Kidney tubule cell (primary cell): ENCODE measurements at regions not wholly inside any gene's neighbourhood (a gene's known extent, or its start where the extent isn't known, plus 50 kb on each side); places are given as distances from the start of the nearest gene placed in this dataset.
A peak's percentile ranks its signal among the peaks of the same experiment; 100 is the strongest.
"Not testable (repeated sequence)": the region's sequence is repeated elsewhere in the genome, so short reads cannot be mapped to it uniquely, and the experiment has no call there.

Source experiments
- DNase-seq: peaks from one replicate; pipeline ENCODE4 v3.0.0-alpha.2; 2018; ENCODE audit warnings: low spot score

DNA sequence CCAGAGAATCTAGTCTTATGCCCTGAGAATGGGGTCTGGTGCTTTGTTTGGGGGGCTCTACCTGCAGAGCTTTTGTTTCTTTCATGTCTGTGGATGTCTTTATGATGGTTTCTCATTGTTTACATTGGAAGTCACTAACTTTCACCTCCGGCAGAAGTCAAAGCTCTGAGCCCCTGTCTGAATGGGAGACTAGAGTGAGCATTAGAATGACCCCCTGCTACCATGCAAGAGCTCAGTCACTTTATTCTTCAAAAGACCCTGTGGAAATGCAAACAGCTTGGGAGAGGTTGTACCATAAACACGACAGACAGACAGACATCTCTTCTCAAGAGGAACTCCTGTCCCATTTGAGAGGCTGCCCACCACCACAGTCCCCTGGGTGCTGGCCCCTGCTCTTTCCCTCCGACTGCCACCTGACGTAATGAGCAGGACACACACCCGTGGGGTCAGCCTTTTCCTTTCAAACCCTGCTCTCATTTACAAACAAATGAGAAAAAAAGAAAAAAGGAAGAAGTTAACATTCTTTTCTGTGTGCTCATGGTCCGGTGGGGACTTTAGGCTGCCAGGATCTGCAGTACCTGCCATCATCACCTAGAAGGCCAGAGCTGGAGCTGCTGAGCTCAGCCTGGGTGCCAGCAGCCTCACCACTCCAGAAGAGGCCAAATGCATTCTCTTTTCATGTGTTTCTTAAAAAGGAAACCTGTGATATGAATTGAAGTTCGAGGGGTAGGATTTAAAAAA, 91.6 kb downstream of the FZD1 start:
- DNase-seq, result no peak

DNA sequence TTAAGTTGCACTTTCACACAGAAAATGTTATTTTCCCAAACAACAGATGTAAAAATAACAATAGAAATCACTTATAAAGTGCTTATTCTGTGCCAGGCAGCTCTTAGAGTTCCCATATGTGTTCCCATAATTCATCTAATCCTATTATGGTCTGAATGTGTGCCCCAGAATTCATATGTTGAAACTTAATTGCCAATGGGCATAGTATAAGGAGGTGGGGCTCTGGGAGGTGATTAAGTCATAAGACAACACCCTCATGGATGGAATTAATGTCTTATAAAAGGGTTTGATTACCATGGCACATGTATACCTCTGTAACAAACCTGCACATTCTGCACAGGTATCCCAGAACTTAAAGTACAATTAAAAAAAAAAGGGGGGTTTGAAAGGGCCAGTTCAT, 92.7 kb downstream of the FZD1 start:
- DNase-seq, result no peak

DNA sequence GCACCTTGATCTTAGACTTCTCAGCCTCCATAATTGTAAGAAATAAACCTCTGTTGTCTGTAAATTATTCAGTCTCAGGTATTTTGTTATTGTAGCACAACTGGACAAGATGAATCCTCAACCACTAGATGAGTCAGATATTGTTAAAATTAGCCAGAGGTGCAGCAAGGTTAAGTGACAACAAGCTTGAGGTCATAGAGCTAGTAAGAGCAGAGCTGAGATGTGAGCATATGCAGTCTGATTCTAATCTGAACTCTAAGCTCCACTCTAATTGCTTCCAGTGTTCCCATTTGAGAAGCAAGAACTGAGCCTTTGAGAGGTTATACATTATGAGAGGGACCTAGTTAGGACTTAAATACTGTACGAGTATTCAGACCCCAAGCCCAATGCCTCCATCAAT, 93.1 kb downstream of the FZD1 start:
- DNase-seq, result peak; percentile 77

DNA sequence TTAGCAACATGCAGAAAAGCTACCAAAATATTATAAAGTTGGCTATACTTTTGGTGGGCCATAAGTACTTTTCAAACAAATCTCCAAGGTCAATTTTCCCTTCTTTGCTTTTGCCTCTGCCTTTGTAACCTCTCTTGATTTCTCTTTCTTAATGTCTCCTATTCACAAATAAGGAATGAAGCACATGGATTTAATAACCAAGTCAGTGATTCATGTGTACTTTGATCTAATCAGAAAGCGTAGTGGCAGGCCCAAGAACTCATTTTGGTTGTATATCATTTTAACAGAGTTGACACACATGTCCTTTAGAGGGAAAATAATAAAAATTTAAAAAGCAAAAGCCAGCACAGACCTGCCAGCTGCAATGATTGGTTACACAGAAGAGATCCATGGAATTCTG, 93.7 kb downstream of the FZD1 start:
- DNase-seq, result no peak

DNA sequence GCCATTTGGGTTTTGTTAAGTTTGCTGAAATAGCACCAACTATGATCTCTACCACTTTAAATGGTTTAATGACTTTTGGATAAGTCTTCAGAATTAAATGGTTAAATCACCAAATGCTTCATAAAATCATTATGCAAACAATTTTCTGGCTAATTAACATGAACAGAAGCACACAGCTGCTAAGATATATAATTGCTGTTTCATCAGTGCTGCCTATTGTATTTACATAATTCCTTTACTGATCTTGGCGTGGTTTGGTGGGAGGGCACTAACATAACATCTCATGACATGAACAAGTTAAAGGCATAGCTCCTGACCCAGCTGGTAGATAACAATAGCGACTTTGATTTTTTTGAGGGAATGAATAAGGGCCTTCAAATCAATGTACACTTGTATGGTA, 94.1 kb downstream of the FZD1 start:
- DNase-seq, result no peak

DNA sequence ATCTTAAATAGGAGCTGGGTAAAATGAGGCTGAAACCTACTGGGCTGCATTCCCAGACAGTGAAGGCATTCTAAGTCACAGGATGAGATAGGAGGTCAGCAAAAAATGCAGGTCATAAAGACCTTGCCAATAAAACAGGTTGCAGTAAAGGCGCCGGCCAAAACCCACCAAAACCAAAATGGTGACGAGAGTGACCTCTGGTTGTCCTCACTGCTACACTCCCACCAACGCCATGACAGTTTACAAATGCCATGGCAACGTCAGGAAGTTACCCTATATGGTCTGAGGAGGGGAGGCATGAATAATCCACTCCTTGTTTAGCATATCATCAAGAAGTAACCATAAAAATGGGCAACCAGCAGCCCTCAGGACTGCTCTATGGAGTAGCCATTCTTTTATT, 100.9 kb downstream of the FZD1 start:
- DNase-seq, result not testable (repeated sequence)

DNA sequence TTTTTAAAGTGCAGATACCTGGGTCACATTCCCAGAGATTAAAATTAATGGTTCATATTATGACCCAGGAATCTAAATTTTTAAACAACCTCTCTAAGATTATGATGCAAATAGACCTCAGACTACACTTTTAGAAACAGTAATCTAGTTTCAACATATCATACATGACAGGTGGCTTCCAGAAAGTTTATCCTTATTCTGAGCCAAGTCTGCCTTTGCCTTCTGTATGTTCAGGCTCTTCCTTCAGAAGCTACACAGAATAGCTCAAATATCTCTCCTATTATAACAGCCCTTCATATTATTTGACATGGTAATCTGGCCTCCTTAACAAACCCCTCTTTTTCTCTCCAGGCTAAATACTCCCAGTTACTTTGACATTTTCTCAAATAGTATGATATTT, 101.9 kb downstream of the FZD1 start:
- DNase-seq, result no peak

DNA sequence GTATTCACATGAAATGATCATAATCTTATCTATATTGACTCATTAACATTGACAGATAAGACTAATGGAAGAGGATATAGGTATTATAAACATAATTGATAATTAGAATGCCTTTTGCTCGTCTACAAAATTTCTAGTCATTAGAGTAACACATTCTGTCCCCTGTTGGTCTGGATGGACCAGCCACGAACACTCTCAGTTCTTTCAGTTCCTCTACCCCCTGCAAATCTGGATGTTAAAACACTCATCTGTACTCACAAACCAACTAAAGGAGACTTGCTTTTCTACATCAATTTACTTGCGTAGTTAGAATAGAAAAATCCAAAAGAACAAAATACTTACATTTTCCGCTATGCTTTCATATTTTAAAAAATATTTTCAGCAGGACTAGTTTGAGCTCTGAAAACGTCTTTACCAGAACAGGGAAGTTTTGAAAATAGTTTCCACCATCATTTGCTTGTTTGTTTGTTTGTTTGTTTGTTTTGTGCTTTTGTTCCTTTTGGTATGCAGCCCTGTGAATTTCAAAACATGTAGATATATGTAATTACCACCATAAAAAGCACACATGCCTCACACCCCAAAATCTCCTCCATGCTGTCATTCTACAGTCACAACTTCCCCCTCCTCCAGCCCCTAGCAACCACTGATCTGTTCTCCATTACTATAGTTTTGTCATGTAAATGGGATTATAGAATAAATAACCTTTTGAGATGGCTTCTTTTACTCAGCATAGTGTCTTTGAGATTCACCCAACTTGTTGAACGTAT, 103.8 kb downstream of the FZD1 start:
- no peak for DNase-seq

DNA sequence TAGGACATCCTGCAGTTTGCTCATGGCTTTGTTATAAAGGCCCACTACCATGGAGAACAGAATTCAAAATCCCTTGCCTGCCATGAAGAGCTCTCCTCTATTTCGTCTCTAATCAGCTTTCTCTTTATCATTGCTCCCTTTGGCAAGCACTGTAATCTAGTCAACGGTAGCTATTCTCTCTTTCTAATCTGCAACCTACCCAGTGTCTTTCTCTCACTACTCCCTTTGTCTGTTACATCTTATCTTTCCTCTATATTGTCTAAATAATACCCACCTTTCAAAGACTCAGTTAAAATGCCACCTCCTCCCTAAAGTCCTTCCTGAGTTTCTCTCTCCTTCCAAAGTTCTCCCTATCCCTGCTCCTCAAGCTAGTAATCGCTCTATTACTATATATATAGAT, 108.1 kb downstream of the FZD1 start:
- no peak for DNase-seq

DNA sequence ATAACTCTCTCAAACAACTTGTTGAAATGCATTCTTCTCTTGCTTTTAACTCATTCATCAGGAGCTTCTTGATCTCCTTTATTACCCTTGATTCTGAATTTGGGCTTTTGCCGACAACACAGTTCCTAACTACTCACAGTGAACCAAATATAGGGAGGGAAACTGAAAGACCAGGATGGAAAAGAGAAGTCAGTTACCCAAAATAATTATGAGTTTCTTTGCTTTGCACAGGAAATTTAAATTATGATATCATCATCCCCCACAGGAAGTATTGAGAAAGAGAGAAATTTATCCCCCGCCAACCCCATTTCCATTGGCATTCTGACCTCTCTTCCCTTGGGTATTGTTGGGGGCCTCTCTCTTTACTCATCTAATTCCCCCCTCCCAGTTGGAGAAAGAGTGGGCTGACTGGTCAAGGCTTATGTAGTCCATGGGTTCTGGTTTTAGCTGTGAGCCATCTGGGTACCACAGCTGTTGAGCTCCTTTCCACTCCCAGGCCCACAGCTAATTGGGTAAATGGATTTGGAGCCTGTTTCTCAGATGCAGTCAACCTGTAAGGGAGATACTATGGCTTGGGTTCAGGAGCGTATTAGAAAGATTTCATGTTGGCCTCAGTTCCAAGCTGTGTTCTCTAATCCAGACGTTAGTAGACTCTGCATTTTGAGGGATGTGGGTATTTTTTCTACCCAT, 109.0 kb downstream of the FZD1 start:
- DNase-seq, result no peak

DNA sequence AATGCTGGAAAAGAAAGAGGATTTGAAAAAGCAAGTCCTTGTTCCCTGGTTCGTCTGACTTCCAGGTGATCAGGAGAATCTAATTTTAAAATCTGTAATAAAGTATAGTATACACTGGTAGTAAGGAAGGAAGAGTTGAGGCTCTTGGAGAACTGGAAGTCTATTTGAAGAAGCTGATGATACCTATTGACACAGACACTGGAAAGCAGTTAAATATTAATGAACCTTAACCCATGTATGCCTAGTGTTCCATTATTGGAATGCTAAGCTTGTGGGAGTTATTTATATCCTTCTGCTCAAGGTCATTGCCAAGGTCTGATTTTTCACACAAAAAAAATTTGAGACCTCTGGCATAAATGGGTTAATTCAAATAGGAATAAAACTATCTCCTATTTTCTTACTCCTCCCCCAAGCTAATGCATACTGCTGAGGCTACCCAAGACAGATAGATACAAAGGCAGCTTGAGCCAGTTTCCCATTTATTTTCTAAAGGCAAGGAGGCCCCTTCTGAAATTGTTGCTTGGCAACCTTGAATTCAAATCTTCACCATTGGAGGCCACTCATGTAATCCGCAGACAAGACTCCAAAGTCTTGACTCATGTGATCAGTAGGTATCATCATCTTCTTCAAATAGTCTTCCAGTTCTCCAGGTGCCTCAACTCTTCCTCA, 110.2 kb downstream of the FZD1 start:
- DNase-seq, result peak; percentile 28

DNA sequence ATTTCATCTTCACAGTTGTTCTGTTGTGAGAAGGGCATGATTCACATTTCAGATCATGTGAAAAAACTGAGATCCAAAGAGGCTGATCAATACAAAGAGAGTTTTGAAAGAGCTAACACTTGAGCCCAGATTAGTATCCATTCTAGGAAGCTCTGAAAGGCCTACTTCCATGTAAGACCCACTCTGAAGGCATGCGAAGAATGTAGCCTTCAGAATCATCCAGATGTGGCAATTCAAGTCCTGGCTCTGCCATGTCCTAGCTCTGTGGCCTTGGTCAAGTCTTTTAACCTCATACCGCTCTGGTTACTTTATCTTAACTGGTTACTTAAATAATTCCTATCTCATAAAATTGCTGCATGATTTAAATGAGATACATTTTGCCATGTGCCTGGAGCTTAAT, 111.1 kb downstream of the FZD1 start:
- DNase-seq, result peak; percentile 41

DNA sequence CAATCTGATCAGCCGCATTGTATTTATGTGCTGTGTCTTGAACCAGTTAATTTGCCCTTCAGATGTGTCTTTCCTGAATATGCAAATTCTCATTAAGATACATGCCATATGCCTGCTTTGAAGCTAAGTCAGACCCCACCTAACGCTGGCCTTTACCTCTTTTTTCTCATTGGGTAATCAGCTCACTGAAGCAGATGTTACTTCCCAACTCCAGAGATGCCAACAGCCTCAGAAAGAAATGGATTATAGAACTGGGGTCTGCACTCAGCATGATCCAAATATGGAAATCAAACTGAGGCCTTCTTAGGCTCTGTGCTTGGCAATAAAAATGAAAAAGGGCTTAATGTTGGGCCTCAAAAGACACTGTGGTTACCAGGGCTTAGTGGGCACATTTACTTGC, 113.9 kb downstream of the FZD1 start:
- DNase-seq, result no peak

DNA sequence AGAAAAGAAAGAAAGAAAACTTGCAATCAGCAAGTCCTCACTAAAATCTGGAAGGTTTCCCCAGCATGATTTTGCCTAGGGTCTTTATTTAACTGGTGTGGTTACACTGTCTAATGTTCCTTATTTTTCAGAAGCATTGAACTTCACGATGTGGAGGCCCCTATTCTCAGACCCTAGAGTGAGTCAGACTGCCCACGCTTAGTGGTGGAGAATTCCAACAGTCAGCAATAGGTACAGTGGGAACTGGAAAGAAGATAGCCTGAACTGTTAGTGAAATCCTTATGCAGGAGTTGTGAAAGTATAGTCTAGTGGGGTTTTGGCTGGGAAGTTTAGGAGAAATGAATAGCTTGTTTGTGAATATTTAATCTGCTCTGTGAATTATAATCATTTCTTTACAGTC, 115.0 kb downstream of the FZD1 start:
- DNase-seq, result no peak

DNA sequence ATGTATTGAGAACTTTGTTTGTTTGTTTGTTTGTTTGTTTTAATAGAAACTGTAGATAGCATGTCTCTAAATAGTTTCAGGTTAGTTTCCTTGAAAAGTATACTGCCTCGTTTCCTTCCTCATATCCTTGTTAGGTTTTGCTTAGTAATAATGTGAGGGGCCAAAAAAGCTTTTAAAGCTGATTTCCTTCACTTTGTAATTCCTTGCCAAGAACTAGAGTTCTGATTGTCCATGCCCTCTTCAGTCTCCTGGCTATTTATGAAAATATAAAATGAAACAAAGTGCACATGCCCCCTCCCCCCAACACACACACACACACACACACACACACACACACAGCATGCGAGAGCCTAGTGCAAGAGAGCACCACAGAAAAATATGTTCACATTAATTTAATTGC, 115.8 kb downstream of the FZD1 start:
- DNase-seq, result no peak

DNA sequence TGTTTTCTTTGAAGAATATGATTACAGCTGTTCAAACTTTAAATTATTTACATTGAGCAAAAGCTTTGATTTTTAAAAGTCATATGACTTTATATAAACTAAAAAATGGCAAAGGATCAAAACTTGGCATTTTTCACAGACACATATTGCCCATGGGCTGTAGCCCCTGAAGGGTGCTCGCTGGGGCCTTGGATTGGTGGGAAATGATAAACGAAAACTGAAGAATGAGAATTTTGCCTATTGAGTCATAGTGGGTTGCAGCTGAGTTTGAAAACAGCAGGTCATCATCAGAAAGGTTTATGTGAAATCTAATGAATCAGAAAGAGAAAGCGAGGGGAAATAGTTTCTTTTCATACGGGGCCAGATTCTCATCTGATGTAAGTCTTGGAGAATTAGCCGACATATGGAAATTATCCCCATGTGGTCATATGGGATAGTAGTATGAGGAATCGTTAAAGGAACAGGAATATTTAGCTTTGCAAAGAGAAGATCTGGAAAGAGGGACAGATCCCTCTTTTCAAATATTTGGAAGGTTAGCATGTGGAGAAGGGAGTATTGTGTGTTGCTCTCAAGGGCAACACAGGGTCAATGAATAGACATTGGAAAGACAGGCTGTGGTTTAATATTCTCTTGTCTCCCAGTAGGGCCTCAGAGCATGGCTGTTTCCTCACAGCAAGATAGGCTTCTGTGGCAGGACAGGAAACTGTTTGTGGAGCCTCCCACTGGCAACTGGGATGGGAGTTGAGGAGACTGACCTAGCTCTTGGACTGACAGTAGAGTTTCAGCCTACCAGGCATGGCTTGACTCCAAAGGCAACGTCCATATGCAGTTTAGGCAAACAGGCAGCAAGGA, 119.0 kb downstream of the FZD1 start:
- no peak for DNase-seq

DNA sequence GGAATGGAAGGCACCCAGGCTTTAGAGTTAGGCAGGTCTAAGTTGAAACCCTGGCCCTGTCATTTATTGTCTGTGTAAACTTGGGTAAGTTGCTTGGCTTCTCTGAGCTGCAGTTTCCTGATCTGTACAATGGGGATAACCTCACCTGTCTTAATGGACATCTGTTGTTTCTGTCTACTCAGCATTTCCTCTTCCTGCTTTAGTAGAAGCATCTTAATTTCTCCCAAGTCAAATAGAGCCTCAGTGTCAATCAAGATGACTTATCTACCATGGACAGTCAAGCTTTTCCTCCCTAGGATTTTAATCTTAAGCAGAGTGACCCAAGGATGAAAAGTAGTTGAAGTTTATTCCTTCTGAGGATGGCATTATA, 119.7 kb downstream of the FZD1 start:
- DNase-seq, result no peak

DNA sequence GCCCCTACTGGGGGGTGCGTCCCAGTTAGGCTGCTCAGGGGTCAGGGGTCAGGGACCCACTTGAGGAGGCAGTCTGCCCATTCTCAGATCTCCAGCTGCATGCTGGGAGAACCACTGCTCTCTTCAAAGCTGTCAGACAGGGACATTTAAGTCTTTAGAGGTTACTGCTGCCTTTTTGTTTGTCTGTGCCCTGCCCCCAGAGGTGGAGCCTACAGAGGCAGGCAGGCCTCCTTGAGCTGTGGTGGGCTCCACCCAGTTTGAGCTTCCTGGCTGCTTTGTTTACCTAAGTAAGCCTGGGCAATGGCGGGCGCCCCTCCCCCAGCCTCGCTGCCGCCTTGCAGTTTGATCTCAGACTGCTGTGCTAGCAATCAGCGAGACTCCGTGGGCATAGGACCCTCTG, 130.5 kb downstream of the FZD1 start:
- DNase-seq, result not testable (repeated sequence)

DNA sequence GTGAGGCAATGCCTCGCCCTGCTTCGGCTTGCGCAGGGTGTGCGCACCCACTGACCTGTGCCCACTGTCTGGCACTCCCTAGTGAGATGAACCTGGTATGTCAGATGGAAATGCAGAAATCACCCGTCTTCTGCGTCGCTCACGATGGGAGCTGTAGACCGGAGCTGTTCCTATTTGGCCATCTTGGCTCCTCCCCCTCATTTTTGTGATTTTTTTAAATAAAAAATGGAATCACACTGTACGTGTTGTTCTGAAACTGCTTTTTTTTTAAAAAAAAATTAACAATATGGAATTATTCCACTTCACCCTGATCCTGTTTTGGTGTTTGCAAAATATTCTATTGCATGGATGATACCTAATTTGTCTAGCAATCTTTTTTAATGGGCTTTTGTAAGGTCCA, 131.1 kb downstream of the FZD1 start:
- DNase-seq, result not testable (repeated sequence)

DNA sequence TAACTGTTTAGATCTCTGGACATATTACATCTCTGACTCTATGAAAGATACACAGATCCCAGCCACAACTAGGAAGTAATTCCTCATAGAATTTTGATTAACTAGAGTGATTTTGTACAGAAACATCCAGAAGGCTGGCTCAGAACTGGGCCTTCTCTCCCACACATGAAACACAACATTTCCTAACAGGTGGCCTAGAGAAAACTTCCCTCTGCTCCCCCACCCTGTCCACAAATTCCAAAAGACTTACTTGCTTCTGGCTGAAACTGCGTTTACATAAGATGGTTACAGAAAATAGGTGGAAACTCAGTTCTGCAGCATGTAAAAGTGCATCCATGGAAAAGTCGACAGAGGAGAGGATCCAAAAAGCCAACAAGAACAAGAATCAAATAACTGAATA, 132.9 kb downstream of the FZD1 start:
- DNase-seq, result peak; percentile 19

DNA sequence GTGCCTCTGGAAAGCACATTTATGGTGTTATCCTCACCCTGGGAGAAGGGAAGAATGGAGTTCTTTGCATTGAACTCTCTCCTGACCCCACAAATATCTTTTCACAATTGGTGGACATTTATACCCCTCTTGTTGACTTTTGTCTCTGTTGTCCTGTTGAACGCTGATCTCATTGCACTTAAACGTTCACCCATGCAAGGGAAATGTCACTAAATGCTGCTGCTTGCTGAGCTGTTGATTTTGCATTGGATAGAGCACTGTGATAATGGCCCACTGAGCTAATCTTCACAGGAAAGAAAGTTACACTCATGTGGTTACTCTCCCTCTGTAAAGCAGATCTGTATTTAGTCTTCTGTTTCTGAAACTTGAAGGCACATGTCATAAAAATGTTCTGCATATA, 133.4 kb downstream of the FZD1 start:
- DNase-seq, result no peak

DNA sequence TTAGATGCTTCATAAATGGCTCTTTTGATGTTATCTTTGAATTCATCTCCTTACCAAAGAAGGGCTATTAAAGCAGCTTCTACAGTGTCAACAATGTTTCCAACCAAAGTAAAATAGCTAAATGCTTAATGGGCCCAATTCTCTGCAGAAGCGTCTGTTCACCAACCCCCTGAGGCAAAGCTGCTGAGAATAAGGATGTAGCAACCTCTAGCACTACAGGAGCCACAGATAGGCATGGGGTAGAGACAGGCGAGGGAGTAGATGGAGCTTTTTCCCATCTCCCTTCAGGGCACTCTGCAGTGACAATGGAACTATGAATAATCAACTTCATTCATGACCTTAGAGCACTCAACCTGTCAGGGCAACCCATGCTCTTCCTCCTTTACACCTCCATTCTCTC, 134.1 kb downstream of the FZD1 start:
- no peak for DNase-seq
